HG03280 (cell line): ENCODE measurements at regions not wholly inside any gene's neighbourhood (a gene's known extent, or its start where the extent isn't known, plus 50 kb on each side); places are given as distances from the start of the nearest gene placed in this dataset.
"Not testable (repeated sequence)": the region's sequence is repeated elsewhere in the genome, so short reads cannot be mapped to it uniquely, and the experiment has no call there.

Source experiments
- ATAC-seq: cut with Tn5 transposase; IDR thresholded peaks from one replicate; pipeline ENCODE4 v1.9.1; 2021; ENCODE audit warnings: mild to moderate bottlenecking, moderate library complexity; ENCODE audit not compliant: unreplicated experiment

DNA sequence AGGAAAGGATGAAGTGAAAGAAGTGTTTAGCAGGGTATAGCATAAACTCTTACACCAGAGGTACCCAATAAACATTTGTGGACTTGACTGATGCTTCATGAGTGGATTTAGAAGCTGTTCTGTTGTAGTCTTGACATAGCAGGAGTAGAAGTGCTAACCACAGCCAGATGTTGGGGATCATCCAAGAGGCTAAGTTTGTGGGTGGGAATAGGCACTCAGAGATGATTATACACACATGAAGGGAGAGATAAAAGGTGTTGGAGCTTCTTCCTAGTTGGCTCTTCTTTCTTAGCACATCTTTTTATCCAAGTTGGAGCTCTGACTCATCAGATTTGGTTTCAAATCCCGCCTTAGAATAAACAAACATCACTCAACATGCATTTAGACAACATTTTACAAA is 166.7 kb upstream of the E2F7 start:
- ATAC-seq, result no peak

GRCh38 chr12:77231501-77231918 is 166.1 kb upstream of the E2F7 start:
- no peak for ATAC-seq

DNA sequence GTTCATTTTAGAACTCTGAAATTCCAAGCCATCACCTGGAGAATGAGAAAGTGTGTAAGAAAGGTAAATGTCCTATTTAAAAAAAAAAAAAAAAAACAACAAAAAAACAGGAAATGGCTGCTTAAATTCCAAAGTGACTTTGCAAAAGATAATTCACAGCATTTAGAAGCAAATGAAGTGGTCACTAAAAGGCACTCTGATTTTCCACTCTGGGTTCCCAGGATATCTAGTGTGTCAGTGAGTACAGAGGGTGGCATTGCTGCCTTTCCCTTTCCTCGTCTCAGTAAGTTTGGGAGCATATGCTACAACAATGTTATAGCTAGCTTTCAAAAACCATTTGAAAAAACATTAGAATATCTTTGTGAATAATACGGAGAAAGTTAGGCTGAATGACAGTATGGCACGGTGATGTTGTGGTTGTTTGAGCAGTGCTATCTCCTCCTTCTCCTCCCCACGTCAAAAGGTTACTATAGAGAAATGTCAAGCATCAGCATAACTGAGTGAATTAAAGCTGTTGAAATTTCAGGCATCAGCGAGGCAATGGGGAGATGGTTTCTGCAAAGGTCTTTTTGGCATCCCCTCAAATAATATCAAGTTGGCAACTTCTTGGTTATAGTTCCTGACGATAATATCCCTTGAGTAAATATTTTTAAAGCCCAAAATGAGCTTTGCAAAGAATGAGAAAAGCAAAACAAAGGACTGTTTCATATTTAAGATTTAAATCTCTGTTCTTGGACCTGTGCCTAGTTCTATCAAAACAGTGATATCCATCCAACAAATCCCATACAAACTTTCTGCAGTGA is 164.5 kb upstream of the E2F7 start:
- ATAC-seq, result no peak

DNA sequence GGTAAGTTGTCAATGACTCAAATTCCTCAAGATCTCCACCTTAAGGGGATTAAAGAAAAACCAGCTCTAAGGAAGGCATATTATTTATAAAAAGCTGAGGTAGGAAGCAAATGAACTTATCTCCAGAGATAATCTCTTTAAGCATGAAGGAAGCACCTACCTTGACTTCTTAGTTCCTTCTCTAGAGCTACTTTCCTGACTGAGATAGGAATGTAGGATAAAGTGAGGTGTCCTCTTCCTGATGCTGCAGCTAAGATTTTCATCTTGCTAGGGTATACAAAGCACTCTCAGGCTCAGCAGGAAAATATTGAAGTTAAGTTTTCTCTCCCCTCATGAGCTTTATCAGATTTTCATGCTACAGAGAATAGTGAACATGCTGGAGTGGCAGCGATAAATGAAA is 163.0 kb upstream of the E2F7 start:
- ATAC-seq, result no peak

GRCh38 chr12:77226368-77226767 is 161.0 kb upstream of the E2F7 start:
- ATAC-seq, result no peak

GRCh38 chr12:77225373-77225772 is 160.0 kb upstream of the E2F7 start:
- no peak for ATAC-seq

DNA sequence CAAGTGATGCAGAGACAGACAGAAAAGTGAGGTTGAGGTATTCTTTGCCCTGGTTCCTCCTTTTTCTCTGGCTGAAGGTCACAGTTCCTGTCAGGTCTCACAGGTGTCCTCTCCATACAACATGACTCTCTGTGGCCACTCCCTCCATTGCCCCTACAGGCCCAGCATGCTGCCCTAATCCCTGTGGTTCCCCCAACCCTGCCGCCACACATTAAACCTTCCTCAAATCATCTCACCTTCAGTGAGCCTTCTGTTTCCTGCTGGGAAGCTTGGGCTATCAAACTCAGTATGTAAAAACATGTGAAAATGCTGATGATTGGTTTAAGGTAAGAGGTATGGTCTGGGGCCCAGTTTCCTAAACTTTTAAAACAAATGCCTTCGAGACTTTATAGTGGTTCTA is 159.0 kb upstream of the E2F7 start:
- ATAC-seq, result no peak

- ATAC-seq, result no peak
Observed at GRCh38 chr12:77222336-77222735, 157.0 kb upstream of the E2F7 start.

DNA sequence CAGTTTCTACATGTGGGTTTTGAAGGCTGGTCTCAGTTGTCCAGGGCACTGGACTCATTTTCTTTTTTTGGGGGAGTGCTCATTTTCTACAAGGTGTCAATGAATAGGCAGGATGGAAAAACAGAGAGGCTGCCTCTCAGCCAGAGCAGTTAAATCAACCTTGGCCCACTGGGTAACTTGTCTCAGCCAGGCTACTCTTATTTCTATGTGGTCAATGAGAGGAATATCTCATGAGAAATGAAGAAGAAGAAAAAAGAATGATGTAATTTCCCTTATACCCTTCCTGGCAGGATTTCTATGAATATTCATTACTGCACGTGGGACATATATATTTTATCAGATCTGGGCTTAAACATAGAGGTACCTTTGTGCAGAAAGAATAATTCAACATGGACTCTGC is 155.2 kb upstream of the E2F7 start:
- no peak for ATAC-seq

DNA sequence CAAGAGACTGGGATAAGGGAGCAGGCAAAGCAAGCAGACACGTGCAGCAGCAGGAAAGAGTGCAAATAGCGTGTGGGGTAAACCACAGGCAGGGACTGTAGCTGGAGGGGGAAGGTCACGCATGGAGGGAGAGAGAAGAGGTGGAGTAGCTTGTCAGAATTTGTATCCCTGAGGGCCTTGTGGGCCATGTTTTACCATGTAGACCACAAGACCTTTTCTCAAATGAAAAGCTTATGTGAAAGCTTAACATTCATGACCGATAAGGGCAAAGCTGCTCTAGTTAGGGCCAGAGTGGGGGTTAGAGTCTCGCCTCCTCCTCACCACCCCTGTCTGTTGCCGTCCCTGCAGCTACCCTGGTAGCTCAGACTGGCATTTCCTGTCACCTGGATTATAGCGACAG is 152.9 kb upstream of the E2F7 start:
- ATAC-seq, result no peak

DNA sequence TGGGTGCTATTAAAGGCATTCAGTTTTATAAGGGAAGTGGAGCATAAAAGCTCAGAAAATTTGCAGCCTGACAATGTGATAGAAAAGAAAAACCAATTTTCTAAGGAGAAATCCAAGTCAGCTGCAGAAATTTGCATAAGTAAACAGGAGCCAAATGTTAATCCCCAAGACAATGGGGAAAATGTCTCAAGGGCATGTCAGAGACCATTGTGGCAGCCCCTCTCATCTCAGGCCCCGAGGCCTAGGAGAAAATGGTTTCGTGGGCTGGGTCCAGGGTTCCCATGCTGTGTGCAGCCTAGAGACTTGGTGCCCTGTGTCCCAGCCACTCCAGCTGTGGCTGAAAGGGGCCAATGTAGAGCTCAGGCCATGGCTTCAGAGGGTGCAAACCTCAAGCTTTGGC is 150.8 kb upstream of the E2F7 start:
- ATAC-seq, result not testable (repeated sequence)

GRCh38 chr12:77214136-77214535 is 148.8 kb upstream of the E2F7 start:
- no peak for ATAC-seq

- ATAC-seq, result no peak
Observed at GRCh38 chr12:77213319-77213718, 147.9 kb upstream of the E2F7 start.

DNA sequence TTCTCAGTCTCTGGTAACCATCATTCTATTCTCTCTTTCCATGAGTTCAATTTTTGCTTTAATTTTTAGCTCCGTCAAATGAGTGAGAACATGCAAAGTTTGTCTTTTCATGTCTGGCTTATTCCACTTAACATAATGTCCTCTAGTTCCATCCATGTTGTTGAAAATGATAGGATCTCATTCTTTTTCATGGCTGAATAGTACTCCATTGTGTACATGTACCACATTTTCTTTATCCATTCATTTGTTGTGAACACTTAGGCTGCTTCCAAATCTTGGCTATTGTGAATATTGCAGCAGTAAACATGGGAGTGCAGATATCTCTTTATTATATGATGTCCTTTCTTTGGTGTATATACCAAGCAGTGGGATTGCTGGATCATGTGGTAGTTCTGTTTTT is 145.4 kb upstream of the E2F7 start:
- ATAC-seq, result no peak

- ATAC-seq, result no peak
Observed at GRCh38 chr12:77204083-77204482, 138.7 kb upstream of the E2F7 start.

GRCh38 chr12:77202457-77203060 is 137.2 kb upstream of the E2F7 start:
- ATAC-seq, result no peak

DNA sequence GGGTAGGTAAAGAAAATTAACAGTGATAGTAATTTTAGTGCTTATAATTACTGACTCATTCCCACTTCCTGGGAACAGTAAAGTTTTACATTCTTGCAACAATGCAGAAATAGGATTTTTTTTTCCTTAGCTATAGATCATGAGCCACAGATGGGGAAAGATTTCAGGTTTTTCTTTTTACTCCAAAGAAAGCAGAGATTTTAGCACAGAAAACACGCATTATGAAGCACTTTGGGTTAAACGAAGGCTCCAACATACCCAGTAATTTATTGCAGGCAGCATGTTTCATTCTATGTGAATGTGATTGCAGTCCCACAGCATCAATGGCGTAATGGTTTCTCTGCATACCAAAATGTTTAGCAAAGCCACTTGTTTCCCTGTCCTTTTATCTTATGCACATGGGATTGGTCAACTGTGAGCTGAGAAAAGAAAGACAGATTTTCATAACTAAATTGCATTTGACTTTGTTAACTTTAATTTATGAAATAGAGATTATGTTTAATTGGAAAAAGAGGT is 124.6 kb upstream of the E2F7 start:
- no peak for ATAC-seq

GRCh38 chr12:77189458-77189857 is 124.1 kb upstream of the E2F7 start:
- no peak for ATAC-seq

DNA sequence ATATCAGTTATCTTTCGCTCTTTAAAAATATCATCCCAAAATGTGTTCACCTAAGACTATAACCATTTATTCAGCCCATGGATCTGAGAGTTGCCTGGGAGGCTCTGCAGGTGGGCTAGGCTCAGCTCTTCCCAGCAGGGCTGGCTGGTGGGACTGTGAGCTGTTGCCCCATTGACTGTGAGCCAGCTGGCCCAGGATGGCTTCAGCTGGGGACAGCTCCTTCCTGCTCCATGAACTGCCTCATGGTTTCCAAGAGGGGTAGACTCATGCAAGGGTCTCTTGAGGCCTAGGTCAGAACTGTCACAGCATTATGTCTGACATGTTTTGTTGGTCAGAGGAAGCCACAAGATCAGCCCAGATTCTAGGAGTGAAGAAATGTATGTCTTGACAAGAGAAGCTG is 114.1 kb upstream of the E2F7 start:
- no peak for ATAC-seq

GRCh38 chr12:77167801-77168200 is 102.4 kb upstream of the E2F7 start:
- ATAC-seq, result no peak

- ATAC-seq, result no peak
Observed at GRCh38 chr12:77166696-77167095, 101.3 kb upstream of the E2F7 start.
